ENCODE measurements at regions not wholly inside any gene's neighbourhood (a gene's known extent, or its start where the extent isn't known, plus 50 kb on each side); places are given as distances from the start of the nearest gene placed in this dataset.

GRCh38 chr11:32233276-32233675 is 142.4 kb downstream of the RCN1 start:
- H3K36me3 ChIP-seq (ENCODE audit: control insufficient read depth, insufficient read depth, low read length) = no peaks in the 10 kb centered on the region
- no peak overlapping the region for H3K4me3 ChIP-seq (ENCODE audit: low read depth, low read length)
- TF ChIP-seq, protein P1, sequence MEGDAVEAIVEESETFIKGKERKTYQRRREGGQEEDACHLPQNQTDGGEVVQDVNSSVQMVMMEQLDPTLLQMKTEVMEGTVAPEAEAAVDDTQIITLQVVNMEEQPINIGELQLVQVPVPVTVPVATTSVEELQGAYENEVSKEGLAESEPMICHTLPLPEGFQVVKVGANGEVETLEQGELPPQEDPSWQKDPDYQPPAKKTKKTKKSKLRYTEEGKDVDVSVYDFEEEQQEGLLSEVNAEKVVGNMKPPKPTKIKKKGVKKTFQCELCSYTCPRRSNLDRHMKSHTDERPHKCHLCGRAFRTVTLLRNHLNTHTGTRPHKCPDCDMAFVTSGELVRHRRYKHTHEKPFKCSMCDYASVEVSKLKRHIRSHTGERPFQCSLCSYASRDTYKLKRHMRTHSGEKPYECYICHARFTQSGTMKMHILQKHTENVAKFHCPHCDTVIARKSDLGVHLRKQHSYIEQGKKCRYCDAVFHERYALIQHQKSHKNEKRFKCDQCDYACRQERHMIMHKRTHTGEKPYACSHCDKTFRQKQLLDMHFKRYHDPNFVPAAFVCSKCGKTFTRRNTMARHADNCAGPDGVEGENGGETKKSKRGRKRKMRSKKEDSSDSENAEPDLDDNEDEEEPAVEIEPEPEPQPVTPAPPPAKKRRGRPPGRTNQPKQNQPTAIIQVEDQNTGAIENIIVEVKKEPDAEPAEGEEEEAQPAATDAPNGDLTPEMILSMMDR (IDR thresholded peaks at IDR 0.05; ENCODE audit: insufficient read depth, low read depth, low read length) = no peak
- CTCF ChIA-PET = interaction anchor here (0.6 kb wide), 1 partner anchor 1888 kb away, joined by 3 read pairs; no protein-coding TSS in a partner anchor
- POLR2A ChIA-PET = no interaction called here
- no peak for DNase-seq (ENCODE audit: low read depth)
- 0 out of 2 replicates have a peak, but pooled peaks cover 2% of the 10 kb centered on the region for H3K27me3 ChIP-seq (ENCODE audit: control insufficient read depth, insufficient read depth, low read length)

DNA sequence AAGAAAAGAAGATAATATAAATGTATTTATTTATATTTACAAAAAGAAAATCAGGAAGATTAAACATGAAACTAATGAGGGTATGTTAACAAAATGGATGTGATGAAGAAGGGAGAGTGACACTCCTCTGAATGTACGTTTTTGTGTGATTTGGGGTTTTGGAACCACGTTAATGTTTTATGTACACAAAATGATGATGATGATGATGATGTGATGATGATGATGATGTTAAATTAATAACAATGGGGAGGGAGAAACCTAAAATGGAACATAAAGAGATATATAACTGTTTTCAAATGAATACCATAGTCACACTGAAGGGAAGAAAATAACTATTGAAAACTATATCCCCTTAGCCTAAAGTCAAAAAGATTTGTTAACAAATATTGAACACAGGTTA is 143.1 kb downstream of the RCN1 start:
- H3K4me3 ChIP-seq (ENCODE audit: low read depth, low read length) = no peak overlapping the region
- CTCF ChIA-PET = no interaction called here
- POLR2A ChIA-PET = no interaction called here
- TF ChIP-seq, protein P1 (IDR thresholded peaks at IDR 0.05; ENCODE audit: insufficient read depth, low read depth, low read length) = no peak
- DNase-seq (ENCODE audit: low read depth) = no peak
- H3K36me3 ChIP-seq (ENCODE audit: control insufficient read depth, insufficient read depth, low read length) = no peaks in the 10 kb centered on the region
- 0 out of 2 replicates have a peak, but pooled peaks cover 2% of the 10 kb centered on the region for H3K27me3 ChIP-seq (ENCODE audit: control insufficient read depth, insufficient read depth, low read length)

DNA sequence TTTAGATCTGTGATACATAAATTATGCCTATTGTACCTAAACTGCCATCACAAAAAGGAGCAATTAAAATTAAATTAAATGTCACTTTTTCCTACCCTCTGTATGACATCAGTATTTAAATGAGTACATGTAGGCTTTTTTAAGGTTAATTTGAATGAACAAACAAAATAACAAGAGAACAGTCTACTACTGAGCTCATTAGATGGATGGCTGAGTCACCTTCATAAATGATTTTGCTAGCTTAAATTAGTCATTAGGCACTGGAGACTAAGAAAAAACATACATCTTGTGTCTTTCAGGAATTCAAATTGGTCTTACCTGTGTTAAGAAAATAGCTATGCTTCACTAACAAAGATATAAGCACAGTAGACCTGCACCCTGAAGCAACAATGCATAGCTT is 153.6 kb downstream of the RCN1 start:
- Histone ChIP-seq H3K36me3 (ENCODE audit: control insufficient read depth, insufficient read depth, low read length) (no peaks in the 10 kb centered on the region), H3K4me3 (ENCODE audit: low read depth, low read length) (no peak overlapping the region), H3K27me3 (ENCODE audit: control insufficient read depth, insufficient read depth, low read length) (no peaks in the 10 kb centered on the region)
- no peak for DNase-seq (ENCODE audit: low read depth)
- TF ChIP-seq, protein P1 (IDR thresholded peaks at IDR 0.05; ENCODE audit: insufficient read depth, low read depth, low read length) = no peak
- ChIA-PET POLR2A (no interaction called here), CTCF (interaction anchor here (2.5 kb wide), 1 partner anchor 12 kb away, joined by 8 read pairs; no protein-coding TSS in a partner anchor)

- POLR2A ChIA-PET = no interaction called here
- TF ChIP-seq, protein P1 (IDR thresholded peaks at IDR 0.05; ENCODE audit: insufficient read depth, low read depth, low read length) = no peak
- H3K27me3 ChIP-seq (ENCODE audit: control insufficient read depth, insufficient read depth, low read length) = no peaks in the 10 kb centered on the region
- H3K4me3 ChIP-seq (ENCODE audit: low read depth, low read length) = no peak overlapping the region
- CTCF ChIA-PET = no interaction called here
- H3K36me3 ChIP-seq (ENCODE audit: control insufficient read depth, insufficient read depth, low read length) = no peaks in the 10 kb centered on the region
- DNase-seq (ENCODE audit: low read depth) = no peak
Observed at GRCh38 chr11:32253706-32254105, 162.8 kb downstream of the RCN1 start.

DNA sequence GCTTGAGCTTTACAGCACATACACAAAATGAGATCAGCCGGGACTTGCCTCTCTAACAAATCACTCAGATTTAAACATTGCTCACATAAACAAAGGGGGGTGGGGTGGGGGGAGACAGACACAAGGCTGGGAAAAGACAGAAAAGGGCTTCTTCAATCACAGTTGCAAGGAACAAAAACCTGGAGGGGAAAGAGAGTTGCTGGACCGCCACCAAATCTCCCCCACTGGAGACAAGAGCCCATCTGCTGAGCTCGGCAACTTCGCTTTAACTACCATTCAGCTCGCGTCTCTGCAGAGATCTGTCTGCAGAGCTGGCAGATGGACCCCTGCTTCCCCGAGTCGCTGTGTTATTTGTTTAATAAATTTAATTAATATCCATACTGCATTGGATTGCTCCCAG is 165.0 kb downstream of the RCN1 start:
- Histone ChIP-seq H3K27me3 (ENCODE audit: control insufficient read depth, insufficient read depth, low read length) (no peaks in the 10 kb centered on the region), H3K36me3 (ENCODE audit: control insufficient read depth, insufficient read depth, low read length) (no peaks in the 10 kb centered on the region), H3K4me3 (ENCODE audit: low read depth, low read length) (no peak overlapping the region)
- POLR2A ChIA-PET = no interaction called here
- CTCF ChIA-PET = no interaction called here
- TF ChIP-seq, protein P1 (IDR thresholded peaks at IDR 0.05; ENCODE audit: insufficient read depth, low read depth, low read length) = no peak
- no peak for DNase-seq (ENCODE audit: low read depth)

Measured in BJ (cell line).